H1 (cell line): ENCODE measurements at regions not wholly inside any gene's neighbourhood (a gene's known extent, or its start where the extent isn't known, plus 50 kb on each side); places are given as distances from the start of the nearest gene placed in this dataset.

Experiments used
- CTCF ChIA-PET: fragments of 300-600 bp; sonication (Branson Sonifier 250); formaldehyde crosslinking; loops from one replicate; lab custom pipeline; 2021; ENCODE audit not compliant: partially characterized antibody; lab: Charles Lee
- POLR2A ChIA-PET: fragments of 300-600 bp; sonication (Branson Sonifier 250); formaldehyde crosslinking; loops from one replicate; lab custom pipeline; 2021; ENCODE audit warnings: inconsistent platforms; ENCODE audit not compliant: partially characterized antibody; lab: Charles Lee
- DNase-seq, 2 experiments: peaks; one replicate each; pipeline versions ENCODE4 v3.0.0 to v3.0.0-alpha.2; 2010 to 2022; ENCODE audit warnings: low spot score in 2 of 2, low read depth in 1 of 2, mixed read lengths in 1 of 2
- FAIRE-seq: peaks from 2 replicates; lab custom pipeline; 2011; peaks lifted over from hg19 to GRCh38; lab: Jason Lieb, UNC
- H2AFZ ChIP-seq: 2 replicates; pipeline ENCODE4 v1.8.1; 2012; ENCODE audit warnings: low read length, inconsistent platforms
- H2AK5ac ChIP-seq: 2 replicates; pipeline ENCODE4 v1.6.1; 2013; ENCODE audit warnings: low read depth, low read length
- H2BK120ac ChIP-seq: replicated peaks from 2 replicates; pipeline ENCODE3; 2013; ENCODE audit warnings: low read depth, low read length, inconsistent platforms
- H2BK12ac ChIP-seq: 2 replicates; pipeline ENCODE4 v1.6.1; 2013; ENCODE audit warnings: low read depth, low read length
- H2BK15ac ChIP-seq: 2 replicates; pipeline ENCODE4 v1.6.1; 2013; ENCODE audit warnings: low read length
- H2BK20ac ChIP-seq: 2 replicates; pipeline ENCODE4 v1.6.1; 2013; ENCODE audit warnings: low read length
- H2BK5ac ChIP-seq: 2 replicates; pipeline ENCODE4 v1.6.1; 2013; ENCODE audit warnings: low read depth, low read length
- H3K14ac ChIP-seq: 2 replicates; pipeline ENCODE4 v1.6.1; 2013; ENCODE audit warnings: inconsistent platforms; ENCODE audit not compliant: insufficient read length
- H3K18ac ChIP-seq: 2 replicates; pipeline ENCODE4 v1.6.1; 2013; ENCODE audit warnings: low read length; ENCODE audit errors: extremely low read depth
- H3K23ac ChIP-seq: 2 replicates; pipeline ENCODE4 v1.6.1; 2013; ENCODE audit warnings: inconsistent platforms; ENCODE audit not compliant: insufficient read length
- H3K23me2 ChIP-seq: 2 replicates; pipeline ENCODE4 v1.6.1; 2013; ENCODE audit warnings: low read depth, low read length
- H3K27ac ChIP-seq: 2 replicates; pipeline ENCODE4 v1.6.1; 2011; ENCODE audit warnings: low read depth, low read length, inconsistent platforms
- H3K27me3 ChIP-seq, 4 experiments: replicated peaks in 1 of 4; 1 replicate in 1 of 4; 2 replicates in 3 of 4; pipeline versions ENCODE4 v1.6.1 to v1.8.1; 2011 to 2013; ENCODE audit warnings: low read length in 3 of 4, mild to moderate bottlenecking in 3 of 4, inconsistent platforms in 2 of 4, mixed read lengths in 2 of 4, moderate library complexity in 1 of 4; ENCODE audit not compliant: control insufficient read depth in 3 of 4, insufficient read depth in 3 of 4; ENCODE audit errors: extremely low read depth in 1 of 4
- H3K36me3 ChIP-seq, 4 experiments: 2 replicates each; pipeline versions ENCODE4 v1.6.1 to v1.8.1; 2011 to 2013; ENCODE audit warnings: mild to moderate bottlenecking in 4 of 4, low read length in 3 of 4, moderate library complexity in 2 of 4, control low read depth in 1 of 4, inconsistent platforms in 1 of 4; ENCODE audit not compliant: insufficient read depth in 4 of 4, control insufficient read depth in 2 of 4
- H3K4ac ChIP-seq: replicated peaks from 2 replicates; pipeline ENCODE3; 2013; ENCODE audit warnings: low read length, low read depth, mixed read lengths, inconsistent platforms; ENCODE audit not compliant: insufficient read length
- H3K4me1 ChIP-seq, 4 experiments: replicated peaks in 1 of 4; 1 replicate in 1 of 4; 2 replicates in 3 of 4; pipeline versions ENCODE4 v1.6.1 to v1.8.1; 2011 to 2013; ENCODE audit warnings: low read length in 3 of 4, inconsistent platforms in 2 of 4, mixed read lengths in 1 of 4; ENCODE audit not compliant: insufficient read depth in 4 of 4, control insufficient read depth in 3 of 4
- H3K4me2 ChIP-seq, 2 experiments: 2 replicates each; pipeline versions ENCODE4 v1.6.1 to v1.8.1; 2011 to 2013; ENCODE audit warnings: low read depth in 2 of 2, low read length in 2 of 2, control low read depth in 1 of 2, inconsistent platforms in 1 of 2, mild to moderate bottlenecking in 1 of 2; ENCODE audit not compliant: insufficient read depth in 1 of 2
- H3K4me3 ChIP-seq, 4 experiments: fragments of 200-600, 300-600 bp in 1 of 4; sonication (generic), shearing (Covaris generic), sonication (Bioruptor Twin) in 1 of 4; 2 replicates each; pipeline versions ENCODE4 v1.5.1 to v1.8.1; 2011 to 2016; ENCODE audit warnings: low read length in 4 of 4, low read depth in 3 of 4, control low read depth in 2 of 4, inconsistent platforms in 2 of 4, mild to moderate bottlenecking in 2 of 4, mixed read lengths in 1 of 4, moderate library complexity in 1 of 4; ENCODE audit not compliant: insufficient read depth in 2 of 4; ENCODE audit errors: extremely low read depth in 1 of 4
- H3K56ac ChIP-seq: replicated peaks from 2 replicates; pipeline ENCODE3; 2013; ENCODE audit warnings: low read depth, mild to moderate bottlenecking, mixed read lengths, low read length, inconsistent platforms; ENCODE audit not compliant: insufficient read length
- H3K79me1 ChIP-seq: 2 replicates; pipeline ENCODE4 v1.6.1; 2013; ENCODE audit warnings: low read depth, low read length, control low read depth
- H3K79me2 ChIP-seq, 2 experiments: 2 replicates each; pipeline versions ENCODE4 v1.6.1 to v1.8.1; 2012 to 2013; ENCODE audit warnings: low read length in 2 of 2, mild to moderate bottlenecking in 2 of 2, inconsistent platforms in 1 of 2; ENCODE audit not compliant: insufficient read depth in 2 of 2, control insufficient read depth in 1 of 2
- H3K9ac ChIP-seq, 4 experiments: replicated peaks in 1 of 4; 1 replicate in 1 of 4; 2 replicates in 3 of 4; pipeline versions ENCODE4 v1.6.1 to v1.8.1; 2011 to 2013; ENCODE audit warnings: low read depth in 3 of 4, low read length in 3 of 4, control low read depth in 2 of 4, mild to moderate bottlenecking in 2 of 4, moderate library complexity in 2 of 4, inconsistent platforms in 1 of 4; ENCODE audit errors: extremely low read depth in 1 of 4
- H3K9me3 ChIP-seq, 2 experiments: 2 replicates each; pipeline versions ENCODE4 v1.6.1 to v1.8.1; 2012 to 2013; ENCODE audit warnings: mild to moderate bottlenecking in 2 of 2, moderate library complexity in 2 of 2, control low read depth in 1 of 2, inconsistent platforms in 1 of 2, low read depth in 1 of 2, low read length in 1 of 2, mixed read lengths in 1 of 2; ENCODE audit not compliant: insufficient read depth in 2 of 2
- H4K20me1 ChIP-seq, 2 experiments: replicated peaks in 1 of 2; 2 replicates each; pipeline versions ENCODE3 to v1.8.1; 2011 to 2013; ENCODE audit warnings: inconsistent platforms in 2 of 2, low read length in 2 of 2, mild to moderate bottlenecking in 1 of 2; ENCODE audit not compliant: insufficient read depth in 2 of 2, control insufficient read depth in 1 of 2
- H4K5ac ChIP-seq: 2 replicates; pipeline ENCODE4 v1.6.1; 2013; ENCODE audit warnings: low read length, low read depth, mixed read lengths, inconsistent platforms; ENCODE audit not compliant: insufficient read length
- H4K8ac ChIP-seq: 2 replicates; pipeline ENCODE4 v1.8.0; 2013; ENCODE audit warnings: mild to moderate bottlenecking, moderate library complexity, low read length, inconsistent platforms; ENCODE audit not compliant: insufficient read depth; ENCODE audit errors: extremely low read depth
- H4K91ac ChIP-seq: replicated peaks from 2 replicates; pipeline ENCODE3; 2013; ENCODE audit warnings: low read length, mixed read lengths, inconsistent platforms; ENCODE audit not compliant: insufficient read length
- BACH1 ChIP-seq: IDR thresholded peaks from 2 replicates; pipeline ENCODE4 v1.6.1; 2012; ENCODE audit warnings: low read length, improper control_type of control experiment
- CHD1 ChIP-seq: IDR thresholded peaks from 2 replicates; pipeline ENCODE4 v1.6.1; 2012; ENCODE audit warnings: low read depth, low read length, improper control_type of control experiment
- CHD2 ChIP-seq: IDR thresholded peaks from 2 replicates; pipeline ENCODE4 v1.6.1; 2012; ENCODE audit warnings: low read length, improper control_type of control experiment
- JUN ChIP-seq: IDR thresholded peaks from 2 replicates; pipeline ENCODE4 v1.6.1; 2011; ENCODE audit warnings: low read depth, mild to moderate bottlenecking, improper control_type of control experiment, low read length
- MAFK ChIP-seq: IDR thresholded peaks from 2 replicates; pipeline ENCODE4 v1.6.1; 2012; ENCODE audit warnings: low read depth, mild to moderate bottlenecking, improper control_type of control experiment, low read length
- MAX ChIP-seq: IDR thresholded peaks from 2 replicates; pipeline ENCODE4 v1.6.1; 2012; ENCODE audit warnings: inconsistent platforms
- NANOG ChIP-seq: IDR thresholded peaks from 2 replicates; pipeline ENCODE4 v1.6.1; 2011; ENCODE audit warnings: low read length, low read depth, mild to moderate bottlenecking, inconsistent platforms; ENCODE audit not compliant: insufficient read depth, poor library complexity, severe bottlenecking
- PHF8 ChIP-seq: fragments of 200-600 bp; sonication (generic); conservative IDR thresholded peaks from 2 replicates; pipeline ENCODE4 v1.7.1; 2012; ENCODE audit warnings: low read depth, mild to moderate bottlenecking, inconsistent platforms, low read length, moderate library complexity
- RBBP5 ChIP-seq: IDR thresholded peaks from 2 replicates; pipeline ENCODE4 v1.7.1; 2012; ENCODE audit warnings: low read depth, mild to moderate bottlenecking, inconsistent platforms, low read length, moderate library complexity, borderline replicate concordance
- RXRA ChIP-seq: IDR thresholded peaks from 2 replicates; pipeline ENCODE4 v1.6.1; 2011; ENCODE audit warnings: low read depth, mild to moderate bottlenecking, low read length, moderate library complexity; ENCODE audit not compliant: insufficient read depth
- SAP30 ChIP-seq: fragments of 300-600 bp; sonication (generic); IDR thresholded peaks from 2 replicates; pipeline ENCODE4 v1.7.1; 2012; ENCODE audit warnings: low read length, moderate library complexity, mild to moderate bottlenecking, inconsistent platforms; ENCODE audit not compliant: insufficient read depth, insufficient replicate concordance
- SP1 ChIP-seq: IDR thresholded peaks from 2 replicates; pipeline ENCODE4 v1.6.1; 2011; ENCODE audit warnings: low read depth, low read length
- TAF1 ChIP-seq: IDR thresholded peaks from 2 replicates; pipeline ENCODE4 v1.6.1; 2011; ENCODE audit warnings: mild to moderate bottlenecking, low read depth, low read length
- ZNF274 ChIP-seq: IDR thresholded peaks from 2 replicates; pipeline ENCODE4 v1.7.0; 2012; ENCODE audit warnings: low read length, borderline replicate concordance; ENCODE audit errors: extremely low read depth
- WGBS, 2 experiments: shearing (Covaris generic) in 1 of 2; methylation state at CpG; one replicate each; pipeline versions ENCODE4 v1.1.6 to v1.1.7; 2013 to 2015; ENCODE audit warnings: low lambda C conversion rate in 2 of 2, mixed read lengths in 2 of 2, inconsistent platforms in 1 of 2, low coverage in 1 of 2, missing lambda C conversion rate in 1 of 2; ENCODE audit not compliant: insufficient replicate concordance in 2 of 2, insufficient coverage in 1 of 2, insufficient read length in 1 of 2; ENCODE audit errors: extremely low coverage in 1 of 2, missing lambda C conversion rate in 1 of 2; 5-methylcytosine and 5-hydroxymethylcytosine counted together

- TF ChIP-seq ZNF274 = no peak
Measured at GRCh38 chr10:10777723-10778122, 239.9 kb upstream of the CELF2 start (continued).

- CTCF ChIA-PET = no interaction called here
- Histone ChIP-seq H2BK120ac (no peak overlapping the region), H3K27ac (no peak overlapping the region), H3K56ac (no peak overlapping the region), H2AFZ (no peak overlapping the region), H3K4me2 (no peak overlapping the region), H2BK20ac (no peak overlapping the region), H2BK15ac (no peak overlapping the region), H3K18ac (no peak overlapping the region), H4K5ac (no peak overlapping the region), H3K14ac (no peak overlapping the region), H3K23me2 (no peaks in the 10 kb centered on the region), H4K20me1 (no peaks in the 10 kb centered on the region), H3K23ac (no peak overlapping the region), H2BK5ac (no peak overlapping the region), H2BK12ac (no peak overlapping the region), H3K36me3 (no peaks in the 10 kb centered on the region), H3K79me2 (no peaks in the 10 kb centered on the region), H3K4me3 (no peak overlapping the region), H3K9me3 (no peaks in the 10 kb centered on the region), H4K91ac (no peak overlapping the region), H3K4me1 (no peaks in the 10 kb centered on the region), H2AK5ac (no peak overlapping the region), H3K9ac (no peak overlapping the region), H3K27me3 (no peaks in the 10 kb centered on the region), H4K8ac (no peak overlapping the region), H3K4ac (no peak overlapping the region), H3K79me1 (no peaks in the 10 kb centered on the region)
- POLR2A ChIA-PET = no interaction called here
- FAIRE-seq = no peak
- no peak for DNase-seq
- 61% methylated on average over 2 of the region's 2 CpGs; no CpG with 5 or more reads in 1 of the 2 experiments for WGBS, 2 experiments
- TF ChIP-seq SP1 = no peak
- no peak for TF ChIP-seq NANOG
- no peak for TF ChIP-seq CHD2
- no peak for TF ChIP-seq MAFK
- no peak for TF ChIP-seq PHF8
- TF ChIP-seq CHD1 = no peak
- TF ChIP-seq TAF1 = no peak
- no peak for TF ChIP-seq MAX
- no peak for TF ChIP-seq JUN
- no peak for TF ChIP-seq RXRA
- TF ChIP-seq RBBP5 = no peak
- TF ChIP-seq SAP30 = no peak
- TF ChIP-seq BACH1 = no peak
Measured at GRCh38 chr10:10778959-10779358, 238.7 kb upstream of the CELF2 start.
